Esophagus squamous epithelium (tissue), 4 donors: ENCODE measurements at regions not wholly inside any gene's neighbourhood (a gene's known extent, or its start where the extent isn't known, plus 50 kb on each side); places are given as distances from the start of the nearest gene placed in this dataset.
"Not testable (repeated sequence)": the region's sequence is repeated elsewhere in the genome, so short reads cannot be mapped to it uniquely, and the experiment has no call there.

Source experiments
- POLR2A ChIP-seq, 4 donors: fragments of 450-650 bp; IDR thresholded peaks; one replicate each; pipeline ENCODE4 v1.6.1; 2017; ENCODE audit warnings: antibody characterized with exemption in 4 of 4, mild to moderate bottlenecking in 4 of 4, moderate library complexity in 3 of 4
- TF ChIP-seq, protein P1 (sequence below), 6 experiments: fragments of 450-650 bp in 4 of 6; fragments of 200-600 bp in 2 of 6; sonication (generic) in 2 of 6; IDR thresholded peaks; one replicate each; pipeline ENCODE4 v1.5.1; 2016 to 2019; ENCODE audit warnings: antibody characterized with exemption in 6 of 6, mild to moderate bottlenecking in 4 of 6, moderate library complexity in 4 of 6

DNA sequence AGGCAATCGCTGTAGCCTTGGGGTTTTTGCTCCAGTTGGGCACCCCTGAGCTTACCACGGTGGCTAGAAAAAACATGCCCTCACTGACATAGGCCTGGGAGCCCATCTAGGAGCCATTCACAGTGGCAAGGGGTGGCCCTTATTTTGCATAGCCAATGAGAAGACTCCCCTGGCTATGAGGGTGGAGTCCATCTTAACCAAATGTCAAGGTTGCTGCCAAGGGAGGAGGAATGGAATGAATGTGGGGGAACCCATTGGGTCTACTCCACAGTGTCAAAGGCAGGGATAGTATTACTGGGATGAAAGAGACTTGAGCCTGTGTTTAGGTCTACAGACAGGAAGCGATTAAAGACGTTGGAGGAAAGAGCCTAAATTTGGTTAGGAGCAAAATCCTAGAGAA, 295.7 kb upstream of the PLGLB2 start:
- TF ChIP-seq, protein P1, sequence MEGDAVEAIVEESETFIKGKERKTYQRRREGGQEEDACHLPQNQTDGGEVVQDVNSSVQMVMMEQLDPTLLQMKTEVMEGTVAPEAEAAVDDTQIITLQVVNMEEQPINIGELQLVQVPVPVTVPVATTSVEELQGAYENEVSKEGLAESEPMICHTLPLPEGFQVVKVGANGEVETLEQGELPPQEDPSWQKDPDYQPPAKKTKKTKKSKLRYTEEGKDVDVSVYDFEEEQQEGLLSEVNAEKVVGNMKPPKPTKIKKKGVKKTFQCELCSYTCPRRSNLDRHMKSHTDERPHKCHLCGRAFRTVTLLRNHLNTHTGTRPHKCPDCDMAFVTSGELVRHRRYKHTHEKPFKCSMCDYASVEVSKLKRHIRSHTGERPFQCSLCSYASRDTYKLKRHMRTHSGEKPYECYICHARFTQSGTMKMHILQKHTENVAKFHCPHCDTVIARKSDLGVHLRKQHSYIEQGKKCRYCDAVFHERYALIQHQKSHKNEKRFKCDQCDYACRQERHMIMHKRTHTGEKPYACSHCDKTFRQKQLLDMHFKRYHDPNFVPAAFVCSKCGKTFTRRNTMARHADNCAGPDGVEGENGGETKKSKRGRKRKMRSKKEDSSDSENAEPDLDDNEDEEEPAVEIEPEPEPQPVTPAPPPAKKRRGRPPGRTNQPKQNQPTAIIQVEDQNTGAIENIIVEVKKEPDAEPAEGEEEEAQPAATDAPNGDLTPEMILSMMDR (IDR thresholded peaks at IDR 0.05), result not testable (repeated sequence)
- TF ChIP-seq POLR2A (IDR thresholded peaks at IDR 0.05), result not testable (repeated sequence)
